8988T (cell line): ENCODE measurements at regions not wholly inside any gene's neighbourhood (a gene's known extent, or its start where the extent isn't known, plus 50 kb on each side); places are given as distances from the start of the nearest gene placed in this dataset.
"Not testable (repeated sequence)": the region's sequence is repeated elsewhere in the genome, so short reads cannot be mapped to it uniquely, and the experiment has no call there.

ENCODE experiments used
- DNase-seq: peaks from one replicate; pipeline ENCODE4 v3.0.0; 2011

DNA sequence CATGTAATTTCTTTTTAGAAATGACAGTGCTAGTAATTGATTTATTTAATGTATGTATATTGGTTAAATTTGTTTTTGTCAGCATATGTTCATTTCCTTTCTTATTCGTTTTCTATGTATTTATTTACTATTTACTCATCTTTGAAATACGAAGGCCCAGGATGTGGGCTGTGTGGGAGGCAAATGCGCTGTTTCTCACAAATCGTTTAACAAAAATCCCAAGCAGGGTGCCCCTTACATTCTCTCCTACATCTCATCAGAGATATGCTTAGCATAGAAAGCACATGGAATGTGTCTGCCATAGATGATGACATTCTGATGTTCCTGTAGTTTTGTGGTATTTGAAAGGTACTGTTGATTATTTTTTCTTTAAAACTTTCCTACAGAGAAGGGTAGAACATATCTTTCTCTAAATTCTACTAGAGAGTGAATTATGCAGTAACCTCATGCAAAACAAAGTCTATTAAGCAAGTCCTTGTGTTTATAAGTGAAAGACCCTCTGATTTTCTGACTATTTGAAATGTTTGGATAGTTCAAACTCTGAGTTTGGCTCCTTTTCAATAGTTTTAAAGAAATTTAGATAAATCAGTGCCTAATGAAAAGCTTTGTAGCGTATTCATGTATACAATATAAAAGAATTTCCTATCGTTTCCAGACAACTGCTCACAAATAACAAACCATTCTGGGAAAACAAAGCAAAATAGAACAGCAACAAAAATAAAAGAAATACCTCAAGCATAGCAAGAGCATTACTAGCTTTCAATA is 111.1 kb upstream of the VGLL3 start:
- no peak for DNase-seq

GRCh38 chr3:87097733-87098132 is 106.8 kb upstream of the VGLL3 start:
- DNase-seq = not testable (repeated sequence)

GRCh38 chr3:87090631-87091030 is 99.7 kb upstream of the VGLL3 start:
- no peak for DNase-seq

DNA sequence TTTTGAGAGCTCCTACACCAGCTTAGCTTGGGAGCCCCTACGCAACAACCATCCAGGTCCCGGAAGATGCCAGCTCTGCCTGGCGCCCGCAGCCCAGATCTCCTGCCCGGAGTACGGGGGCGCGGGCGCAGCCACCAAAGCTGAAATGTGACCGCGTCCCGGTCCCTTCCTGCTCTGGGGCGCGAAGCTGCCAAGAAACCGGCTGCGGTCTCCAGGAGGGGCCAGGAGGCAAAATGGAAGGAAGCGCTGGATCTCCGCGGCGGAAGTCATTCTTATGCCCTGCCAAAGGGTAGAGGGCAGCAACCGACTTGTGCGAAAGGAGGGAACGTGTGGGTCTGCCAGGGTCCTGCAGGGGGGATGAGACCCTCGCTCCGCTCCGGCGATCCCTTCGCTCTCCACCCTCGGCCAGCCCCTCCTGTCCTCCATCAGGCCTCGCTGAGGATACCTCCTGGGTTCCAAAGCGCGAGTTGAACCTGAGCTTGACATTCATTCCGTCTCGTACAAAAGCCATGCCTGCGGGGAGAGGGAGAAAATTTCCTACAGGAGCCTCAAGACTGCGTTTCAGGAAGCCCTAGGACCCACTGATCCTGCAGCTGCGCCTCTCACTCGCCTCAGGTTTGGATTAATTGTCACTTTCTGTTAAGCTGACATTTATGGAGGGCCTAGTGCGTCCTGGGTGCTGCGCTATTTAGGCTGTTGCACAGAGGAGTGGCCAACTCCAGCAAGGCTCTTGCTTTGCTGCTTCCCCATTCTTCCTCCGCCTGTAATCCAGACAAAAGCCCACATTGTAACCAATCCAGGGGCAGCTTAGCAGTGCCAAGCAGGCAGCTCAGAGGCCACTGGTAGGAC is 98.3 kb upstream of the VGLL3 start:
- peak; percentile 15 for DNase-seq

DNA sequence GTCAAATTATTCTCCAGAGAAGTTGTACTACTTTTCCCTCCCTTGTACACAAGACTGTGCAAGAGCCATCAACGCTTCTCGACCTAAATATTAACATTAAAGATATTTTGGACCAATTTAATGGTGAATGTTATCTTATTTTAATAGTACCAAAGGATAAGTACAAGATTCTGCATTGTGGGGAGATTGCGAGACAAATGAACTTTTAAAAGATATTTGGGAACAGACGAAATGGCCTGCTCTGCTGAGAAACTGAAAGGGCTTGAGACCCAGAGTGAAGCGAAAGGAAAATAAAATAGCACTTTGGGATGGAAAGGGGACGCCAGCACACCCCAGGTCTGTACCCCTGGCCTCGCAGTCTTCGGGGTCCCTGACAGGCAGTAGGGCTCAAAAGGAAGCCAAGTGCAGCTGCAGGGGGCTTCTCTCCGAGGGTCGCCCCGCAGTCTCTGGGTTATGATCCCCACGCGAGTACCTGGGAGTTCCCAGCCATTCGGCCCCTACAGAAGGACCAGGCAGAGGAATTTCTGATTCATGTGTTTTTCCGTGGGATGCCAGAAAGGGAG is 97.6 kb upstream of the VGLL3 start:
- no peak for DNase-seq

DNA sequence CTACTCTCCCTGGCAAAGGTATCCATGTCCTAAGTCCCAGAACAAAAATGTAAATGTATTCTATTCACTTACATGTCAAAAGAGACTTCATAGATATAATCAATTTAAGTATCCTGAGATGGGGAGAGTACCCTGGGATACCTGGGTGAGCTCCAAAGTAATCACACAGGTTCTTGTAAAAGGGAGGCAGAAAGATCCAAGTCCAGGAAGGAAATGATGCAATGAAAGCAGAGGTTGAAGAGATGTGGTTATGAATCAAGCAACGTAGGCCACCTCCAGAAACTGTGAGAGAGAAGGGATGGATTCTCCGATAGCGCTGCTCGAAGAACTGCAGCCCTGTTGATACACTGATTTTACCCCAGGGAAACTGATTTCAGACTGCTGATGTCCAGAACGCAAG is 93.9 kb upstream of the VGLL3 start:
- no peak for DNase-seq

- DNase-seq = peak; percentile 27
Measured at GRCh38 chr3:87082796-87083440, 92.0 kb upstream of the VGLL3 start.

DNA sequence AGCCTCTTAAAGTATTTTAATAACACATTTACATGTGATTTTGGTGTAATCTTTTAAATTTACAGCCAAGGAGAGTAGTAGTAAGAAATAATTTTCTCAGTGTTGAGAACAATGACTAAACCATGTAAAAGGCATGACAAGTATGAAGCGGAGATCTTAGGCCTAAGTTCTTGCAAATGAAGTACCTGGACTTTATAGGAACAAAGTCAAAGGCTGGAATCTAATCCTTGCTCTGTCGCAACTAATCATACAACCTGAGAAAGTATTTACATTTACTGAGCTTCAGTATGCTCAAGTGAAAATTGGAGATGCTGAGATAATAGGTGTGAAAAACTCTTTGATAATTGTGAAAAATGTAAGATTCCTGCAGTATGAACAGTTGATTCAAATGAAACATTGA is 86.4 kb upstream of the VGLL3 start:
- no peak for DNase-seq

GRCh38 chr3:87076946-87077345 is 86.0 kb upstream of the VGLL3 start:
- DNase-seq = no peak

DNA sequence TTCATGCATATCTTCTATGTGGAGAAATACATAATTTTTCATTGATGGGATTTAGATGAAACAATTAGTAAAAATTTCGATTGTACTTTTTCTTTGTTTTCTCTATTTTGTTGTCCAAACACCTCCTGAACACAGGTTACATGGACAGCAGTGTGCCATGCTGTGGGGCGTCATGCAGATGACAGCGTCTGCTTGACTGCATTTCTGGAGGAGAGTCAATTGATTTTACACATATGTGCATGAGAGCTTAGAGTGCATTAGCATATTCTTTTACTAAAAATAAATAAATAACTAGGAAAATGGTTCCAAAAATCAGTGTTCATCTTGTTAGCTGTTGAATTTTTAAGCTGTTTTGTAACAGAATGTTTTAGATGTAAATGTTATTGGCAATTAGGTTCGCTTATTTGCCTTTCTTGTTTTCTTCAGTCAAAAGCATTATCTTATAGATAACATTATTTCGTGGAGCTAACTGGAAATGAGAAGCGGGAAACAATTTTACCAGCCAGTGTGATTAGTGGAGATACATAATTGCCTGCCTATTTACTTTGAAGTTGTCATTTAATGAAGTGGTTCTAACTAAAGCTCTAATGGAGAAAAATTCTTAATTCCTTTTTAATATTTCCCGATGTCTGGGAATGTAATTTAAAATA is 82.7 kb upstream of the VGLL3 start:
- no peak for DNase-seq

DNA sequence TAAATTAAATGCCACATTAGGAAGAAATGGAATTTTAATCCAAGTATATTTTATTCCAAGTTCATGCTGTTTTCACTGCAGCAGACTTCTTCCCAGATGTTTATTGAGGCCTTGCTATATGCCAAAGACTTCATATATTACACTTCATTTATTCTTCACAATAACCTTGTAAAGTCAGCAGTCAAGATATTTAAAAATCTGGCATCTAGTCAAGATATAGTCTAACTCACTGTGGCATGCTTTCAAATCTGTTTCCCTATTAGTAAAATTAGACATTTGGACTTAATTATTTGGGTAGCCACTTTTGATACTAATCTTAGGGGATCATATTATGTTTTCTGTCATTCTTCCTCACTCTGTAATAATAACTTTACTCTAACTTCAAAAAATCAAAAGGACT is 81.5 kb upstream of the VGLL3 start:
- DNase-seq = no peak

DNA sequence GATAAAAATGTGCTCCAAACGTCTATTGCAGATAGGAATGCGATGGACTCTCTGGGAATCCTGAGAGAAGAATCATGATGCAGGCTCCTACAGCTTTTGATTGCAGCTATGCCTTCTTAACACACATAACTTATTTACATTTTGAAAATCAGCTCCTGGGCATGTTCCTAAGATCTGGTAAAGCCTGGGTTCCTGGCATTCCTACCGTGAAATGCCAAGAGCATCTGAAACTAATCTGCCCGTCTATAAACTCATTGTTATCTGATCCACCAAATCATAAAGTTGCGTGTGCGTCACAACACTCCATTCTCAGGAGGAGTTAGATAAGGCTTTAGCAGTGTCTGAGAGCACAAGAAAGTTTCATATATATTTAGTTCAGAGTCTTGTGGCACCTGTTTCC is 79.0 kb upstream of the VGLL3 start:
- no peak for DNase-seq

GRCh38 chr3:87069021-87069420 is 78.1 kb upstream of the VGLL3 start:
- DNase-seq = no peak

- DNase-seq = no peak
Measured at GRCh38 chr3:87062685-87063084, 71.7 kb upstream of the VGLL3 start.

GRCh38 chr3:87057474-87057873 is 66.5 kb upstream of the VGLL3 start:
- no peak for DNase-seq

DNA sequence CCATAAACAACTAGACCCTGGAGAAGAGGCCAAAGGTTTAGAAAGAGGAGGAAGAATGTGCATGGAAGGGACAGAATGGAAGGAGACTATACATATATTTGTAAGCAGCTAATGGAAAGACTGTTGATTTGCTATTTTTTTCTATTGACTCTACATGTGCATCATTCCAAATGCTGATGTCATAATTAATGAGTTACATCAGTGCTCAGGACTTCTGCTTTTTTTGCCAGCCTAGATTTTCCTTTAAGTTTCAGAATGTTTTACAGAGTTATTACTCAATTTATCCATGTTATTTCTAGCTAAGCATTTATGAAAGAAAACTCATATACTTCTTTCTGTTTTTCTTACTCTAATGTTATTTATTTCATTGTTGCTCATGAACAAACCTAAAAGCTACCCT is 62.6 kb upstream of the VGLL3 start:
- DNase-seq = no peak

- DNase-seq = no peak
Measured at GRCh38 chr3:87052499-87053260, 61.7 kb upstream of the VGLL3 start.

DNA sequence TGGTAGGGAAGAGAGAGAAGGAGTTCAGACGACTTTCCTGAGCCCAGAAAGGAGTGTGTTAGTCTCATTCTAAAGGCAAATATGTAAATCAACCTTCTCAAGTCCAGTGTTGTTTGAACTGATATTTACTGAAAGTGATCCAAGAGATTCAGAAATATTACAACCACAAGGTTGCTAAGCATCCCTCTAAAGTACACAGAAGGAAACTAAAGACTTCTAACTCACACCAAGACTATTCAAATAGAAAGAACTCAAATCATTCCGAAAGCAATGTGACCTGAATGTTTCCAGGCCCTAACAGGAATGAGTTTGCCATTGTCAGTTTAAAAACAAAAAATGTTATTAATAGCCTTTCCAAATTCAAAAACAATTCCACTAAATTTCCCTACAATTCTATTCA is 56.9 kb upstream of the VGLL3 start:
- no peak for DNase-seq

DNA sequence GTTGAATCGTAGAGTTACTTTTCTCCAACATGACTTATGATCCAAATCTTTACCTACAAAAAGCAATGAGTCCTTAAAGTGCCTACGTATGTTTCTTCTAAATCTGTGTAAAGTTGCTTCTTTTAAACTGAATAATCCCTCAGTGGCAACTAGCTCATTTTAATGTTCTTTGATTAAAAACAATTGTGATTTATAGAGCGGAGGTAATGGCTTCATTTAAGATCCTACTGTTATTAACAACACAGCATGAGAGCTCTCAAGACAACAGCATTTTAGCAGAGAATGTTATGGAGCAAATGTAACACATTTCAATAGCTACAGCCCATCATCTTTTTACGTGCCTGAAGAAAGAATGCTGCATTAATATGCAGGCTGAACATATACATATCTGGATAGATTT is 55.3 kb upstream of the VGLL3 start:
- no peak for DNase-seq

GRCh38 chr3:87045473-87045872 is 54.5 kb upstream of the VGLL3 start:
- no peak for DNase-seq

- no peak for DNase-seq
Measured at GRCh38 chr3:87044846-87045245, 53.9 kb upstream of the VGLL3 start.

GRCh38 chr3:87044409-87044808 is 53.5 kb upstream of the VGLL3 start:
- DNase-seq = no peak
